ENCODE measurements at regions not wholly inside any gene's neighbourhood (a gene's known extent, or its start where the extent isn't known, plus 50 kb on each side); places are given as distances from the start of the nearest gene placed in this dataset.

DNA sequence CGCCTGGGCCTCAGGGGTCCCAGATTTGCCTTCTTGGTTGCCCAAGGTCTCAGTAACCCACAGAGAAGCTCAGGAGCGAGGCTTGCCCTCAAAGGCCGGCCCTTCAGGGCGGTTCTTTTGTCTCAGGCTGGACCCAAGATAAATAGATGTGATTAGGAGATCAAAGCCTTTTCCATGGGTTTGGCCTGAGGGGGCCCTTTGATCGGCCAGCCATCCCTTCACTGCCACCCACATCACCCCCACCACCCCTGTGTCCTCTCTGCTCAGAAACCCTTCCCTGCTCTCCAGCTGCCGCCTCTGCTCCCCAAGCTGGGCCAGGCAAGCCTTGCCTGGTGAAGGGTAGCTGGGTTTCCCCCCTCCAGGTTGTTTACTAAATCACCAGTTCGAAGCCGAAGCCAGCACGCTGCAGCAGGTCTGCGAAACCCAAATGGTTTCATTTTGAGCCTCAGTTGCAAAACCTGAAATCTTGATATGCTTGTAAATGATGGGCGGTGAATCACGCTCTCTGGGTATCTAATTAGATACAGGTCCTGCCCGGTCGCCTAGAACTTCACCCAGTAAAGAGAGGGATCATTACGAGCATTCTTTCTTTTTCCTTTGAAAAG, 202.6 kb upstream of the BCOR start:
- TF ChIP-seq, protein P1, sequence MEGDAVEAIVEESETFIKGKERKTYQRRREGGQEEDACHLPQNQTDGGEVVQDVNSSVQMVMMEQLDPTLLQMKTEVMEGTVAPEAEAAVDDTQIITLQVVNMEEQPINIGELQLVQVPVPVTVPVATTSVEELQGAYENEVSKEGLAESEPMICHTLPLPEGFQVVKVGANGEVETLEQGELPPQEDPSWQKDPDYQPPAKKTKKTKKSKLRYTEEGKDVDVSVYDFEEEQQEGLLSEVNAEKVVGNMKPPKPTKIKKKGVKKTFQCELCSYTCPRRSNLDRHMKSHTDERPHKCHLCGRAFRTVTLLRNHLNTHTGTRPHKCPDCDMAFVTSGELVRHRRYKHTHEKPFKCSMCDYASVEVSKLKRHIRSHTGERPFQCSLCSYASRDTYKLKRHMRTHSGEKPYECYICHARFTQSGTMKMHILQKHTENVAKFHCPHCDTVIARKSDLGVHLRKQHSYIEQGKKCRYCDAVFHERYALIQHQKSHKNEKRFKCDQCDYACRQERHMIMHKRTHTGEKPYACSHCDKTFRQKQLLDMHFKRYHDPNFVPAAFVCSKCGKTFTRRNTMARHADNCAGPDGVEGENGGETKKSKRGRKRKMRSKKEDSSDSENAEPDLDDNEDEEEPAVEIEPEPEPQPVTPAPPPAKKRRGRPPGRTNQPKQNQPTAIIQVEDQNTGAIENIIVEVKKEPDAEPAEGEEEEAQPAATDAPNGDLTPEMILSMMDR (conservative IDR thresholded peaks at IDR 0.05) = no peak
- no peak overlapping the region for H3K27ac ChIP-seq

DNA sequence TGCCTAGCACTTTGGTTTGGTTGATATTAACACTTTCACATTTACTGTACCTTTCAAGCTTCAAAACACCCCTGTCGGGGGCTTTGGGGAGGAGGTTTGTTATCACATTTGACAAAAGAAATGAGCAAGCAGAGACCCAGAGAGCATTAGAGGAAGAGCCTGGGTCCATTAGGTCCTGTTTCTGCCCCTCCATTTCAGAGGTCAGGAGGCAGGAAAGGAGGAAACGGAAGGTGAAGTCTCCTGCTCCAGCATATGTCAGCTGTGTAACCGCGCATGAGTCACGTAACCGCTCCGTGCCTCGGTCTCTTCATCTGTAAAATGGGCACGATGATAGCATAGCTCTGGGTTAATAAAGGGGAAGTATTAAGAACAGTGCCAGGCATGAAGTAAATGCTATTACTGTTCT, 201.9 kb upstream of the BCOR start:
- TF ChIP-seq, protein P1 (conservative IDR thresholded peaks at IDR 0.05) = no peak
- H3K27ac ChIP-seq = no peak overlapping the region

DNA sequence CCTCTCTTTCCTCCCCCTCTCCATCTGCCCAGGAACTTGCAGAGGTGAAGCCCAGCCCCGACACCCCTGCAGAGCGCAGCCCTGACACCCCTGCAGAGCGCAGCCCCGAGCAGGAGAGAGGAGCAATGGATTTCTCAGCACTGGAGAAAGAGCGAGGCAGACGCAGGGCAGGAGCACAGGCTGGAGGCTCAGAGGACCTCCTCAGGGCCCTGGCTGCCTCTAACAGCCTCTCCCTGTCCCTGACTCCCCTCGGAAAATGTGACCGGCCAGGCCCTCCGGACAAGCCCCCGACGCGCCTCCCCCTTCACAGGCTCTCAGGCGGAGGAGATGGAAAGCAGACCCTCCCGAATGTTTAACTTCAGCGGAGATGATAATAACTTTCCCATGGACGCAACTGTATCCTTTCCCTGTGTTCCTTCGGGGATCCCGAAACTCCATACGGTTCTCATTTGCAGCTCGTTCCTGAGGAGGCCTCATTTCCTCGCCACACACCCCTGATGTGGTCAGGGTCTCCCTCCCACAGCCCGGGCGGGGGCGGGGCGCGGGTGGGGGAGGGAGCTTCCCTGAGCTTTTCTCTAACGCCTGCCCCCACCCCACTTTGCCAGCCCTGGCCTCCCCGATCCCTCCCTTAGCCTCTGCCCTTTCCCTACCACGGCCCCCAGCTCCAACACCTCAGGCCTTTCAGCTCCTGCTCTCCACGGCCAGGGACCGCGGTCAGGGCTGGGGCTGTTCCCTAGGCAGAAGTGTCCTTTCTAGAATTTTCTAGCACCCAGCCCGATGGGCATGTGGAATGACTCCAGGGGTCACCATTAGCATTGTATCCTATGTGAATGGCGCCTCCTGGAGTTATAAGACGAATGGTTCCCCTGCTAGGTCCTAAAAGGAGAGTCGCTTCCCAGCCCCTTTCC, 201.1 kb upstream of the BCOR start:
- TF ChIP-seq, protein P1 (conservative IDR thresholded peaks at IDR 0.05) = no peak
- H3K27ac ChIP-seq = peak overlapping the region; percentile 54

DNA sequence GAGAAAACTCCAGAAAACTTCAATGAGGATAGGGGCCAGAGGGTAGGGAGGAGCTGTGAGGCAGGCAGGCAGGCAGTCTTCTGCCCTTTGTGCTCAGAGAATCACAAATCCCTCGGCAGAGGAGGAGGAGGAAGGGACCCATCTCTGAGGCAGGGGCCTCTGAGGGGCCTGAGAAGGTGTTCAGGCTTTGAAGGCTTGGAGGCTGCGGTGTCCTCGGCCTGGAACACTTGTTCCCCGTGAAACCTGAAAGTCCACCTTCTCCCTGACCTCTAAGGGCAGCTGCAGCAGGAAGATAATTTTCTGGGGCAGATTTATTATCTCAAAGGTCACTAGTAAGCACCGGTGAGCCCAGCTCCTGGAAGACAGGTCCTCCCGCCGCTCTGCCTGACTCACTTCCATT, 200.3 kb upstream of the BCOR start:
- H3K27ac ChIP-seq = peak overlapping the region; percentile 54
- TF ChIP-seq, protein P1 (conservative IDR thresholded peaks at IDR 0.05) = no peak

DNA sequence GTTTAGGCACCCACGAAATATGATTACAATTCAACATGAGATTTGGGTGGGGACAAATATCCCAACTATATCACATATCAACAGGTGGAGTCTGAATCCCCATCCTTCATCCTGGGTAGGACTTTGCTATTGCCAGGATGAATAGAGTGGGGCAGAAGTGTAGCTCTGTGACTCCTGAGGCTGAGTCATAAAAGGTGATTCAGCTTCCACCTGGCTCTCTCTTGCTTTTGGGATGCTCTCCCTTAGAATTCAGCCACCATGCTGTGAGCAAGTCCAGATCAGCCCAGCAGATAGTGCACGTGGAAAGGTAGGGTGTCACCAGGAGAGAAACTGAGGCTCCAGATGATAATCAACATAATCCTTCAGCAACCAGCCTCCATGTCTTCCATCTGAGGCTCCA, 193.8 kb upstream of the BCOR start:
- TF ChIP-seq, protein P1 (conservative IDR thresholded peaks at IDR 0.05) = no peak
- H3K27ac ChIP-seq = no peak overlapping the region

DNA sequence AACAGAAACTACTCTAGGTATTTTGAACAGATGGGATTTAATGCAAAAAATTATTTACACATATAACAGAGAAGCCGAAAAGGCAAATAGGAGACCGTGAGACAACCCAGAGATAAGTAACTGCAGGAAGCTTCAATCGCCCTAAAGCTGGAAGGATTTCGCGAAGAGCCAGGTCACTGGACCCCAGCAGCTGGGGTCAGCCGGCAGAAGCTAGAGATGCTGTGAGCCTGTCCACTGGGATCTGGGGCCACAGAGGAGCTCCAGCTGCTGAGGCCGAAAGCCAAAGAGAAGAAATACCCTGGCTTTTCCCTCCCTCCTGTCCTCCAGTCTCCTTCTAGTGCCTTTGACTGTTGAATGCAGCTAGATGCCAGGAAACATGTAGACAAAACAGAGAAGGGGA, 192.8 kb upstream of the BCOR start:
- no peak overlapping the region for H3K27ac ChIP-seq
- TF ChIP-seq, protein P1 (conservative IDR thresholded peaks at IDR 0.05) = no peak

DNA sequence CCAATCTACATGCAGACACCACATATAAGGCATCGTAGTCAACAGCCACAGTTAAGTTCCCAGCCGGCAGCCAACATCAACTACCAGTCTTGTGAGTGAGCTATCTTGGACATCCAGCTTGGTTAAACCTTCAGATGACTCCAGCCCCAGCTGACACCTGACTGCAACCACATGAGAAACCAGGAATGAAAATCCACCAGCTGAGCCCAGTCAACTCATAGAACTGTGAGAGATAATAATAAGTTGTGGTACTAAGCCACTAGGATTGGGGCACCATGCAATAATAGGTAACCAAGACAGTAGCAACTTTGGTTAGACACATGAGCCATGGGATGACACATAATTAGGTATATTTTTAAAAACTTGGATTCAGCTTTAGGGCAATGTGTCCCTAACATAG, 188.1 kb upstream of the BCOR start:
- H3K27ac ChIP-seq = no peak overlapping the region
- TF ChIP-seq, protein P1 (conservative IDR thresholded peaks at IDR 0.05) = no peak

Measured in VCaP (cell line).